PC-3 (cell line): ENCODE measurements at regions not wholly inside any gene's neighbourhood (a gene's known extent, or its start where the extent isn't known, plus 50 kb on each side); places are given as distances from the start of the nearest gene placed in this dataset.

ENCODE experiments used
- EZH2 ChIP-seq: fragments of 300-600 bp; sonication (generic); IDR thresholded peaks from one replicate; pipeline ENCODE4 v1.6.1; 2017; ENCODE audit warnings: antibody characterized with exemption, mild to moderate bottlenecking, low read length; ENCODE audit not compliant: unreplicated experiment
- EZH2phosphoT487 ChIP-seq: fragments of 300-600 bp; sonication (generic); IDR thresholded peaks from 2 replicates; pipeline ENCODE4 v1.6.1; 2018; ENCODE audit warnings: mild to moderate bottlenecking, antibody characterized with exemption, low read length, borderline replicate concordance
- TF ChIP-seq, protein P1 (sequence below): fragments of 300-600 bp; sonication (generic); conservative IDR thresholded peaks from 2 replicates; pipeline ENCODE4 v1.5.1; 2017; ENCODE audit warnings: antibody characterized with exemption, low read depth, mild to moderate bottlenecking, low read length

DNA sequence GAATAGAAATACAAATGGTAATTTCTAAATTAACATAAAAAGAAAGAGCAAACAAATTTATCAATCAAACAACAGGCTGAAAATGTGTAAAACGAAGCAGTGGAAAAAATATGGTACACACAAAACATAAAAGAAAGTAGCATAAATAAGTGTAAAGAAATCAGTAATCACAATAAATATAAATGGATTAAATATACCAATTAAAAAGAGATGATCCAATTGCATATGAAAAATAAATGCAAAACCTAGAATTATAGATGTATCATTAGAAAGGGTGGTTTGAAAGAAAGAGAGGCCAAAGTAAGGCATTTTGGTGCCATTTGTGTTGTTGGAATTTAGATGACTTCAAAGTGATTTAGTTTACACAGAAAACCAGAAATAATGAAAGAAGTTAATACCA is 202.2 kb downstream of the PTBP2 start:
- TF ChIP-seq, protein P1, sequence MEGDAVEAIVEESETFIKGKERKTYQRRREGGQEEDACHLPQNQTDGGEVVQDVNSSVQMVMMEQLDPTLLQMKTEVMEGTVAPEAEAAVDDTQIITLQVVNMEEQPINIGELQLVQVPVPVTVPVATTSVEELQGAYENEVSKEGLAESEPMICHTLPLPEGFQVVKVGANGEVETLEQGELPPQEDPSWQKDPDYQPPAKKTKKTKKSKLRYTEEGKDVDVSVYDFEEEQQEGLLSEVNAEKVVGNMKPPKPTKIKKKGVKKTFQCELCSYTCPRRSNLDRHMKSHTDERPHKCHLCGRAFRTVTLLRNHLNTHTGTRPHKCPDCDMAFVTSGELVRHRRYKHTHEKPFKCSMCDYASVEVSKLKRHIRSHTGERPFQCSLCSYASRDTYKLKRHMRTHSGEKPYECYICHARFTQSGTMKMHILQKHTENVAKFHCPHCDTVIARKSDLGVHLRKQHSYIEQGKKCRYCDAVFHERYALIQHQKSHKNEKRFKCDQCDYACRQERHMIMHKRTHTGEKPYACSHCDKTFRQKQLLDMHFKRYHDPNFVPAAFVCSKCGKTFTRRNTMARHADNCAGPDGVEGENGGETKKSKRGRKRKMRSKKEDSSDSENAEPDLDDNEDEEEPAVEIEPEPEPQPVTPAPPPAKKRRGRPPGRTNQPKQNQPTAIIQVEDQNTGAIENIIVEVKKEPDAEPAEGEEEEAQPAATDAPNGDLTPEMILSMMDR, result no peak
- TF ChIP-seq EZH2 (no peak), EZH2phosphoT487 (no peak)
